OCI-LY7 (cell line): ENCODE measurements at regions not wholly inside any gene's neighbourhood (a gene's known extent, or its start where the extent isn't known, plus 50 kb on each side); places are given as distances from the start of the nearest gene placed in this dataset.

Experiments
- BruUV-seq: library from RNA; stranded (reverse); fragments of 400-500 nt; replicated peaks from 2 replicates; lab custom pipeline; 2021; lab: Mats Ljungman, UMichigan
- CTCF ChIA-PET: fragments of 300-600 bp; sonication (Branson Sonifier 250); formaldehyde crosslinking; loops from one replicate; lab custom pipeline; 2022; ENCODE audit warnings: antibody characterized with exemption; ENCODE audit not compliant: unreplicated experiment; lab: Charles Lee
- POLR2A ChIA-PET: fragments of 300-600 bp; sonication (Branson Sonifier 250); formaldehyde crosslinking; loops from one replicate; lab custom pipeline; 2022; ENCODE audit warnings: antibody characterized with exemption; lab: Charles Lee
- DNase-seq: peaks from one replicate; pipeline ENCODE4 v3.0.0-alpha.2; 2015; ENCODE audit warnings: low spot score
- H2AFZ ChIP-seq: fragments of 200-600 bp; sonication (generic), shearing (Covaris generic); 2 replicates; pipeline ENCODE4 v1.6.1; 2014; ENCODE audit warnings: mild to moderate bottlenecking, antibody characterized with exemption, low read length, moderate library complexity
- H3K27ac ChIP-seq: fragments of 200-600 bp; sonication (generic); 2 replicates; pipeline ENCODE4 v1.5.1; 2014; ENCODE audit warnings: mixed run types, low read depth, mild to moderate bottlenecking, moderate library complexity, low read length, inconsistent platforms; ENCODE audit not compliant: poor library complexity, severe bottlenecking
- H3K36me3 ChIP-seq: fragments of 200-600 bp; sonication (generic); 2 replicates; pipeline ENCODE4 v1.6.1; 2014; ENCODE audit warnings: mild to moderate bottlenecking, antibody characterized with exemption, low read length, moderate library complexity, mixed read lengths; ENCODE audit not compliant: insufficient read depth
- H3K4me1 ChIP-seq: fragments of 200-600 bp; sonication (generic); 2 replicates; pipeline ENCODE4 v1.5.1; 2014; ENCODE audit warnings: mild to moderate bottlenecking, low read length; ENCODE audit not compliant: insufficient read depth, poor library complexity, severe bottlenecking
- H3K4me2 ChIP-seq: fragments of 200-600 bp; sonication (generic); 2 replicates; pipeline ENCODE4 v1.6.1; 2014; ENCODE audit warnings: mild to moderate bottlenecking, low read length
- H3K4me3 ChIP-seq: fragments of 200-600 bp; sonication (generic); 2 replicates; pipeline ENCODE4 v1.5.1; 2014; ENCODE audit warnings: mild to moderate bottlenecking, low read depth, low read length; ENCODE audit not compliant: poor library complexity, severe bottlenecking
- H3K79me2 ChIP-seq: fragments of 200-600 bp; sonication (generic); 2 replicates; pipeline ENCODE4 v1.6.1; 2016; ENCODE audit warnings: low read depth, mild to moderate bottlenecking, low read length, moderate library complexity, mixed read lengths; ENCODE audit not compliant: insufficient read depth
- H3K9me2 ChIP-seq: fragments of 200-600 bp; sonication (generic); 2 replicates; pipeline ENCODE4 v1.6.1; 2016; ENCODE audit warnings: mild to moderate bottlenecking, low read length, mixed read lengths; ENCODE audit not compliant: insufficient read depth
- H3K9me3 ChIP-seq: fragments of 200-600 bp; sonication (generic); 2 replicates; pipeline ENCODE4 v1.6.1; 2014; ENCODE audit warnings: mild to moderate bottlenecking, mixed run types, low read length, mixed read lengths
- H4K20me1 ChIP-seq: fragments of 200-600 bp; sonication (generic); 2 replicates; pipeline ENCODE4 v1.6.1; 2014; ENCODE audit warnings: mild to moderate bottlenecking, antibody characterized with exemption, low read length, moderate library complexity, mixed read lengths; ENCODE audit not compliant: insufficient read depth
- CTCF ChIP-seq: fragments of 200-600 bp; sonication (generic); conservative IDR thresholded peaks from 2 replicates; pipeline ENCODE4 v1.5.1; 2014; ENCODE audit warnings: mild to moderate bottlenecking, antibody characterized with exemption, low read length, moderate library complexity, mixed read lengths
- EZH2phosphoT487 ChIP-seq: fragments of 200-600 bp; sonication (generic); IDR thresholded peaks from 2 replicates; pipeline ENCODE4 v1.6.1; 2018; ENCODE audit warnings: low read depth, borderline replicate concordance, mild to moderate bottlenecking, mixed run types, antibody characterized with exemption, low read length, moderate library complexity, mixed read lengths
- intact Hi-C: fragments of 100-400 bp; cut with micrococcal nuclease; formaldehyde crosslinking; loops from one replicate; pipeline ENCODE4 v1.10.0; 2022; ENCODE audit not compliant: unreplicated experiment

GRCh38 chr1:69157046-69157756, 410.5 kb upstream of the LRRC7 start:
- Histone ChIP-seq H3K4me2 (no peak overlapping the region), H3K4me1 (no peaks in the 10 kb centered on the region), H3K27ac (no peak overlapping the region), H3K9me3 (no peaks in the 10 kb centered on the region), H2AFZ (no peak overlapping the region), H3K79me2 (no peaks in the 10 kb centered on the region), H4K20me1 (no peaks in the 10 kb centered on the region), H3K4me3 (no peak overlapping the region), H3K9me2 (no peaks in the 10 kb centered on the region), H3K36me3 (no peaks in the 10 kb centered on the region)
- DNase-seq = no peak
- CTCF ChIA-PET = no interaction called here
- intact Hi-C loops = no loop called here
- TF ChIP-seq EZH2phosphoT487 (no peak), CTCF (no peak)
- no TSS peak for BruUV-seq
- POLR2A ChIA-PET = no interaction called here

GRCh38 chr1:69163241-69163640, 404.5 kb upstream of the LRRC7 start:
- no peak overlapping the region for H2AFZ ChIP-seq
- H3K79me2 ChIP-seq = no peaks in the 10 kb centered on the region
- no peak overlapping the region for H3K27ac ChIP-seq
- TF ChIP-seq EZH2phosphoT487 (no peak), CTCF (no peak)
- ChIA-PET POLR2A (no interaction called here), CTCF (no interaction called here)
- no peaks in the 10 kb centered on the region for H3K9me2 ChIP-seq
- intact Hi-C loops = no loop called here
- no TSS peak for BruUV-seq
- H3K4me1 ChIP-seq = no peaks in the 10 kb centered on the region
- DNase-seq = no peak
- no peaks in the 10 kb centered on the region for H4K20me1 ChIP-seq
- H3K4me2 ChIP-seq = no peak overlapping the region
- H3K9me3 ChIP-seq = no peaks in the 10 kb centered on the region
- H3K36me3 ChIP-seq = no peaks in the 10 kb centered on the region
- no peak overlapping the region for H3K4me3 ChIP-seq

DNA sequence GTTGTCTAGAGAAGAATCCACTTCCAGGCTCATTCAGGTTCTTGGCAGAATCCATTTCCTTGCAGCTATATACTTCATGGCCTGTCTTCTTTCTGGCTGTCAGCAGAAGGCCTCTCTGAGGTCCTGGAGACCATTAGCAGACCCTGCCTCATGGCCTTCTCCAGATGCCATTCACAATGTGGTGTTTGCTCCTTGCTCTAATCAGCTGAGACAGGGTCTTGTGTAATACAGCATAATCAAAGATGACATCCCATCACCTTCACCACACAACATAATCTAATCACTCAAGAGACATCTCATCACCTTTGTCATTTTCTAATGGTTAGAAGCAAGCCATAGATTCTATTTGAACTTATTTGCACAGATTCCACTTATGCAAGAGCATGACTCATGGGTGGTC, 403.9 kb upstream of the LRRC7 start:
- ChIA-PET POLR2A (no interaction called here), CTCF (no interaction called here)
- Histone ChIP-seq H4K20me1 (no peaks in the 10 kb centered on the region), H3K36me3 (no peaks in the 10 kb centered on the region), H3K79me2 (no peaks in the 10 kb centered on the region), H3K9me3 (no peaks in the 10 kb centered on the region), H3K4me3 (no peak overlapping the region), H3K27ac (no peak overlapping the region), H2AFZ (no peak overlapping the region), H3K4me2 (no peak overlapping the region), H3K4me1 (no peaks in the 10 kb centered on the region), H3K9me2 (no peaks in the 10 kb centered on the region)
- no peak for TF ChIP-seq EZH2phosphoT487
- TF ChIP-seq CTCF = no peak
- DNase-seq = no peak
- intact Hi-C loops = no loop called here
- no TSS peak for BruUV-seq
